ENCODE measurements at regions not wholly inside any gene's neighbourhood (a gene's known extent, or its start where the extent isn't known, plus 50 kb on each side); places are given as distances from the start of the nearest gene placed in this dataset.

DNA sequence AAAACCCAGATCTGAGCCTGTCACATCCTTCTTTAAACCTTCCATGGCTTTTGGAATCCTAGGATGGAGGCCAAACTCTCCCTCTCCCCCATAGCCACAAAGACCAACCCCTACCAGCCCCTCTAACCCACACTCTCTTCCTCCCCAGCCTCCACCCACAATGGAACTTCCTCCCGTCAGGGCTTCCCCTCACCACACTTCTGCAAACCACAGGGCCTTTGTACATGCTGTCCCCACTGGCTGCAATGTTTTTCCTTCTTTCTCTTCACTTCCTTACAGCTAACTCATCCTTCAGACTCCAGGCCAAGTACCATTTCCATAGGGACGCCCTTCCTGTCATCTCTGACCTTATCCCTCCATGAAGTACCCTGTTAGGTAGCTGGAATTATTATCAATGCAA, 393.5 kb downstream of the MN1 start:
- TF ChIP-seq, protein P1, sequence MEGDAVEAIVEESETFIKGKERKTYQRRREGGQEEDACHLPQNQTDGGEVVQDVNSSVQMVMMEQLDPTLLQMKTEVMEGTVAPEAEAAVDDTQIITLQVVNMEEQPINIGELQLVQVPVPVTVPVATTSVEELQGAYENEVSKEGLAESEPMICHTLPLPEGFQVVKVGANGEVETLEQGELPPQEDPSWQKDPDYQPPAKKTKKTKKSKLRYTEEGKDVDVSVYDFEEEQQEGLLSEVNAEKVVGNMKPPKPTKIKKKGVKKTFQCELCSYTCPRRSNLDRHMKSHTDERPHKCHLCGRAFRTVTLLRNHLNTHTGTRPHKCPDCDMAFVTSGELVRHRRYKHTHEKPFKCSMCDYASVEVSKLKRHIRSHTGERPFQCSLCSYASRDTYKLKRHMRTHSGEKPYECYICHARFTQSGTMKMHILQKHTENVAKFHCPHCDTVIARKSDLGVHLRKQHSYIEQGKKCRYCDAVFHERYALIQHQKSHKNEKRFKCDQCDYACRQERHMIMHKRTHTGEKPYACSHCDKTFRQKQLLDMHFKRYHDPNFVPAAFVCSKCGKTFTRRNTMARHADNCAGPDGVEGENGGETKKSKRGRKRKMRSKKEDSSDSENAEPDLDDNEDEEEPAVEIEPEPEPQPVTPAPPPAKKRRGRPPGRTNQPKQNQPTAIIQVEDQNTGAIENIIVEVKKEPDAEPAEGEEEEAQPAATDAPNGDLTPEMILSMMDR (IDR thresholded peaks at IDR 0.05): no peak
- Histone ChIP-seq H3K4me3 (no peak overlapping the region), H3K27me3 (no peaks in the 10 kb centered on the region)

DNA sequence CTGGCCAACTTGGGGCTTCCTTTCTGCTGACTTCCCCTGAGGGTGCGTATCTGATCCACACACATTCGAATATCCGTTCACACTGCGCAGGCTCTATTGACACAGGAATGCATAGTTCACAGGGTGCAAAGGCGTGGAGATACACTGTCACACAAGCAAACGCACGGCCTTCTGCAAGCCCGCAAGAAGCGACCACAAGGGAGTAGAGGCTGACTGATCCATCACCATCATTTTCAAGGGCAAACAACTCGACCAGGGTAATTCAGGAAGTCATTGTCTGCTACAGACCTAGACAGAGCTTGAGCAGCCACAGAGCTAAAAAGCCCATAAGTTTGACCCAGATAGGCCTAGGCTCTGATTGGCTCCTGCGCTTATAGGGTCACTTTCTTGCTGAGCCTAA, 392.3 kb downstream of the MN1 start:
- TF ChIP-seq, protein P1 (IDR thresholded peaks at IDR 0.05): no peak
- Histone ChIP-seq H3K27me3 (no peaks in the 10 kb centered on the region), H3K27ac (no peak overlapping the region), H3K4me1 (no peaks in the 10 kb centered on the region), H3K9me3 (no peaks in the 10 kb centered on the region), H3K4me3 (no peak overlapping the region), H3K36me3 (no peaks in the 10 kb centered on the region)
- no peak for DNase-seq (ENCODE audit: low spot score)

More for the DNA sequence above, 393.5 kb downstream of the MN1 start:
- Histone ChIP-seq H3K27ac (no peak overlapping the region), H3K4me1 (no peaks in the 10 kb centered on the region), H3K9me3 (peaks cover 0 to under 1% of the 10 kb centered on the region in 2 donors), H3K36me3 (no peaks in the 10 kb centered on the region)
- DNase-seq (ENCODE audit: low spot score): no peak

DNA sequence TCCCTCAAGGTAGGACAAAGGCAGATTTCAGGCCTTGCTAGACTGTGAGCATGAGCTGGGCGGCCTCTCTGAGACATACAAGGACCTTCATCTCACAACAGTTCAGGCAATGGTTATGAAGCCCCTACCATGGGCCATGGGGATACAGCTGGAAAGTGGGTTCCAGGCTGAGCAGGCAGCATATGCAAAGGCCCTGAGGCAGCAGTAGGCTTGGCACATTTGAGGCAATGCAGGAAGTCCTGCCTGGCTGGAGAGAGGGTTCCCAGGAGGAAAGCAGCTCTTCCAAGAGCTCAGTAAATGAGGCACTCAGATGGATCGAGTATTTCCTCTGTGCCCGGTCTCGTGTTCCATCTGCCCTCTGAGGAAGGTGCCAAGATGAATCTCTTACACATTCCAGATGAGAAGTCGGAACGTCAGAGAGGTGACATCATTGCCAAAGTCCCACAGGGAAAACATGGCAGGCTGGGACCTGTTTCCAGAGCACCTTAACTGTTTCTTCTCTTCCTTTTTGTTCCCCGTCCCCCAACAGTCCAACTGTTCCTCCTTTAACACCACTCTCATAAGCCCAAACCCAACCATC, 388.6 kb downstream of the MN1 start:
- DNase-seq (ENCODE audit: low spot score): no peak
- Histone ChIP-seq H3K27ac (no peak overlapping the region), H3K4me1 (peaks cover 0 to 6% of the 10 kb centered on the region in 2 donors), H3K27me3 (no peaks in the 10 kb centered on the region), H3K4me3 (no peak overlapping the region), H3K36me3 (no peaks in the 10 kb centered on the region), H3K9me3 (no peaks in the 10 kb centered on the region)
- TF ChIP-seq, protein P1 (IDR thresholded peaks at IDR 0.05): no peak

DNA sequence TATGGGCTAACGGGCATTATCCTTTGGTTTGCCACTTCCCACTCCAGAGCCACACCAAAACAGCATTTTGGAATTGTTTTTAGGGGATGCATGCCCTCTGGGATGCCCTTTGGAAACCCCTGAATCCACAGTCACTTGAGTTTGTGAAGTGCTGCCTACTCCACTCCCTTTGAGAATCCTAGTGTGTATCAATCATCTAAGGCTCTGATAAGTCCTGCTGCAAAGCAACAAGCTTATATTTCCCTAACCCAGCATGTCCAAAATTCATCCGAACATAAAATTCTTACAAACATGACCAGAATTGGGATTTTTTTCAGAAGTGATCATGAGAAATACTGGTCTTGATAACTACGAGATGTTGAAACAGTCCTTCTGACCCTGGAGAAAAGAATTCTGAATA, 387.9 kb downstream of the MN1 start:
- peaks cover 0 to 6% of the 10 kb centered on the region in 2 donors for H3K4me1 ChIP-seq
- no peaks in the 10 kb centered on the region for H3K36me3 ChIP-seq
- no peaks in the 10 kb centered on the region for H3K27me3 ChIP-seq
- H3K4me3 ChIP-seq: no peak overlapping the region
- DNase-seq (ENCODE audit: low spot score): no peak
- TF ChIP-seq, protein P1 (IDR thresholded peaks at IDR 0.05): no peak
- no peak overlapping the region for H3K27ac ChIP-seq
- no peaks in the 10 kb centered on the region for H3K9me3 ChIP-seq

DNA sequence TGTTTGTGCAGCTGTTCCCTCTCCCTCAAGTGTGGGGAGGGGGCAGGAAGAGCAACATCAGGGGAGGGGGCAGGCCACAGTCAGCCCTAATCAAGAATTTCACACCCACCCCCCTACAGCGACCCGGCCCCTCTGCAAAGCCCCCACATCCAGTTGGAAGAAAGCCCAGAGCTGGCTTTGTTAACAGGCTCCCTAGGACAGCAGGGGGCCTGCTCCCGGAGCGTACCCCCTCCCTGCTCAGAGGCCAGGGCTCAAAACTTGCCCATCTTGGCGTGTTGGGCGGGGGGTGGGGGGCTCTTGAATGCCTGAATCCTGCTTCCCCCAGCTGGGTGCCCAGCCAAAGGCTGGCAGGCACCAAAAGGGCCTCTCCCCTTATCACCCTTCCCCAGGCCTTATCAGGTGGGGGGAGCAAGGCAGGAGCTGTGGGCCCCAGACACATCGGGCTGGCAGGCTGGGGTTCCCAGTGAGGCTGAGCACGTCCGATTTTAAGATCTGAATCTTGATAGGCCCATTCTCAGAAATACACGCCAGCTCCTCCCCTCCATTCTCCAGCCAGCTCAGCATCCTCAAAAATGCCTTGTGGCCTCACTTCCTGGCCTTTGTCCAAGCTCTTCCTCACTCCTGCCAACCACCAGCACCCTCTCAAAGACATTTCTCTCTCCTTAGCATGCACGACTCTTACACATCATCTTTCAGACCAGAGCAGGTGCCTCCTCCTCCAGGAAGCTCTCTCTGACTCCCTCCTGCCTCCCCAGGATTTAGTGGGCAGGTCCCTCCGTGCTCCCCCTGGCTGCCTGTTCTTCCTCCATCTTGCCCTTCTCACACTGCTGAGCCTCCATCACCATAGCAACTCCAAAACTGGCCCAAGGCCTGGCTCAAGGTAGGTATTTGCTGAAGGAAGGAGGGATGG, 384.8 kb downstream of the MN1 start:
- no peak for DNase-seq (ENCODE audit: low spot score)
- Histone ChIP-seq H3K36me3 (no peaks in the 10 kb centered on the region), H3K4me3 (no peak overlapping the region)

More for the DNA sequence above, 384.8 kb downstream of the MN1 start:
- TF ChIP-seq, protein P1 (IDR thresholded peaks at IDR 0.05): no peak
- Histone ChIP-seq H3K27me3 (no peaks in the 10 kb centered on the region), H3K27ac (no peak overlapping the region), H3K9me3 (no peaks in the 10 kb centered on the region), H3K4me1 (peaks cover 0 to 22% of the 10 kb centered on the region in 2 donors)

All from right atrium auricular region (tissue), 2 donors.